ENCODE measurements at regions not wholly inside any gene's neighbourhood (a gene's known extent, or its start where the extent isn't known, plus 50 kb on each side); places are given as distances from the start of the nearest gene placed in this dataset.
A peak's percentile ranks its signal among the peaks of the same experiment; 100 is the strongest.

DNA sequence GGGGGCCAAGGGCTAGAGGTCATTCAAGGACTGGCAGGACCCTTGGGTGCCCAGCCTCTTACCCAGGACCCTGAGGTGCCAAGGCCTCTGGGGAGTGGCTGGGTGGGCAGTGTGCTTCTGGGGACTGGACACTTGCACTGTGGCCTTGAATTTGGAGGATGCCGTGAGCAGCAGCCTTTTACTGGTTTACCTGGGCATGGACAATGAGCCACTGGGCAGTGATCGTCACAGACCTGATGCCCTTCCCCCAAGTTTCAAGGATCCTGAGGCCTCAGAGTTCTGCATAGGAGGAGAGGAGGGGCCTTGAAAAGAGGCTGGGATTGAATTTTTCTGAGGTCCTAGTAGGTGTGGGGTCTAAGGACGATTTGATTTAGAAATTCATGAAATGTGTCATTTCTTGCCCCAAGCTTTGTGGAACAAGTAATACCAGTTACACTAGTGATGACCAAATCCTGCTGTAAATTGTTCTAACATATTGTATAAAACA is 146.1 kb upstream of the TPM1 start:
- H3K4me1 ChIP-seq (replicated peaks; ENCODE audit: insufficient read depth) = peaks cover 81% of the 10 kb centered on the region
- ChIA-PET POLR2A (ENCODE audit: unreplicated experiment) (interaction anchor here (0.7 kb wide), 3 partner anchors 44 to 148 kb away, joined by 7 to 40 read pairs (median 14); no protein-coding TSS in a partner anchor), CTCF (interaction anchor here (0.7 kb wide), 1 partner anchor 1065 kb away, joined by 6 read pairs; no protein-coding TSS in a partner anchor)
- H3K36me3 ChIP-seq (ENCODE audit: low read depth) = no peaks in the 10 kb centered on the region
- TF ChIP-seq CTCF (conservative IDR thresholded peaks at IDR 0.05) (no peak), EZH2 (IDR thresholded peaks at IDR 0.05; ENCODE audit: low read depth) (no peak)
- peaks cover 56% of the 10 kb centered on the region for H3F3A ChIP-seq (ENCODE audit: insufficient read depth, low read depth)
- no peaks in the 10 kb centered on the region for H3K79me2 ChIP-seq (ENCODE audit: low read depth)
- H3K9me2 ChIP-seq (ENCODE audit: insufficient read depth) = no peaks in the 10 kb centered on the region
- no peak overlapping the region for H2AFZ ChIP-seq
- peak overlapping the region; percentile 100 for H3K27ac ChIP-seq
- peak; percentile 74 to 95 for DNase-seq
- no peaks in the 10 kb centered on the region for H3K9me3 ChIP-seq (ENCODE audit: insufficient read depth, low read depth)
- H3K4me2 ChIP-seq = peak overlapping the region; percentile 79
- intact Hi-C loops (cut with micrococcal nuclease; ENCODE audit: unreplicated experiment) = loop anchor here (1.0 to 5.0 kb wide), 5 partner anchors 46 to 212 kb away; no protein-coding TSS in a partner anchor
- no peaks in the 10 kb centered on the region for H4K20me1 ChIP-seq (ENCODE audit: insufficient read depth)
- BruUV-seq (replicated peaks) = TSS peak; percentile 99
- H3K4me3 ChIP-seq = peak overlapping the region; percentile 47
- H3K27me3 ChIP-seq (ENCODE audit: insufficient read depth, low read depth) = no peaks in the 10 kb centered on the region

- BruUV-seq (replicated peaks) = no TSS peak
- intact Hi-C loops (cut with micrococcal nuclease; ENCODE audit: unreplicated experiment) = loop anchor here (1.0 to 5.0 kb wide), 8 partner anchors 40 to 212 kb away; partner anchors contain the start of gene TPM1
- Histone ChIP-seq H3K4me1 (replicated peaks; ENCODE audit: insufficient read depth) (peaks cover 81% of the 10 kb centered on the region), H3K36me3 (ENCODE audit: low read depth) (no peaks in the 10 kb centered on the region), H3K27ac (peak overlapping the region; percentile 100), H3K9me2 (ENCODE audit: insufficient read depth) (no peaks in the 10 kb centered on the region), H3K4me2 (peak overlapping the region; percentile 79), H3F3A (ENCODE audit: insufficient read depth, low read depth) (peaks cover 56% of the 10 kb centered on the region), H4K20me1 (ENCODE audit: insufficient read depth) (no peaks in the 10 kb centered on the region), H2AFZ (no peak overlapping the region), H3K27me3 (ENCODE audit: insufficient read depth, low read depth) (no peaks in the 10 kb centered on the region), H3K9me3 (ENCODE audit: insufficient read depth, low read depth) (no peaks in the 10 kb centered on the region), H3K4me3 (peak overlapping the region; percentile 47; the same call in 1 of the 2 replicates), H3K79me2 (ENCODE audit: low read depth) (no peaks in the 10 kb centered on the region)
- POLR2A ChIA-PET (ENCODE audit: unreplicated experiment) = interaction anchor here (0.7 kb wide), 4 partner anchors 43 to 151 kb away, joined by 3 to 40 read pairs (median 10); no protein-coding TSS in a partner anchor
- peak; percentile 93 to 97 for DNase-seq
- CTCF ChIA-PET = interaction anchor here (0.7 kb wide), 1 partner anchor 1065 kb away, joined by 6 read pairs; no protein-coding TSS in a partner anchor
- TF ChIP-seq EZH2 (IDR thresholded peaks at IDR 0.05; ENCODE audit: low read depth) = no peak
- no peak for TF ChIP-seq CTCF (conservative IDR thresholded peaks at IDR 0.05)
Observed at GRCh38 chr15:62896969-62897486, 145.5 kb upstream of the TPM1 start.

DNA sequence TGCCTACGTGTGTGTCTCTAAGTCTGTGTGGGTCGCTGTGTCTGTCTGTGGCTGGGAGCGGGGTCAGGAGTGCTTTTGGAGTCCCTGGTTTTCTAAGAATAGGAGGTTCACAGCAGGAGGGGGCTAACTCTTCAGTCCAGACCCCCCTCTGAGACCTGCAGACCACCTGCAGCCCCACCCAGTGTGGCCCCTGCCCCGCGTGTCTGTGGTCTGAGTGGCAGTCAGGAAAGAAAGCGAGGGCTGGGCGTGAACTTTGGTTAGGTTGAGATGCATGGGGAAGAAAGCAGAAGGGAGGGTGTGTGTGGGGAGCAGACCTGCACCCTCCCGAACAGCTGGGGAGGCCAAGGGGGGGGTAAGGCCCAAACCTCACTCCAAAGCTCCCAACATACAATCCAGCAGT is 144.9 kb upstream of the TPM1 start:
- Histone ChIP-seq H4K20me1 (ENCODE audit: insufficient read depth) (no peaks in the 10 kb centered on the region), H3K27ac (peak overlapping the region; percentile 100), H3K79me2 (ENCODE audit: low read depth) (no peaks in the 10 kb centered on the region), H3K27me3 (ENCODE audit: insufficient read depth, low read depth) (no peaks in the 10 kb centered on the region), H3K36me3 (ENCODE audit: low read depth) (no peaks in the 10 kb centered on the region), H3K4me1 (replicated peaks; ENCODE audit: insufficient read depth) (peaks cover 77% of the 10 kb centered on the region), H3F3A (ENCODE audit: insufficient read depth, low read depth) (peaks cover 56% of the 10 kb centered on the region), H3K9me3 (ENCODE audit: insufficient read depth, low read depth) (no peaks in the 10 kb centered on the region), H3K4me3 (peak overlapping the region; percentile 46; the same call in 1 of the 2 replicates), H3K9me2 (ENCODE audit: insufficient read depth) (no peaks in the 10 kb centered on the region), H2AFZ (no peak overlapping the region), H3K4me2 (peak overlapping the region; percentile 79)
- DNase-seq = no peak
- CTCF ChIA-PET = no interaction called here
- TF ChIP-seq CTCF (conservative IDR thresholded peaks at IDR 0.05) = no peak
- TF ChIP-seq EZH2 (IDR thresholded peaks at IDR 0.05; ENCODE audit: low read depth) = no peak
- intact Hi-C loops (cut with micrococcal nuclease; ENCODE audit: unreplicated experiment) = loop anchor here (1.0 to 5.0 kb wide), 6 partner anchors 40 to 211 kb away; partner anchors contain the start of gene TPM1
- TSS peak; percentile 94 for BruUV-seq (replicated peaks)
- POLR2A ChIA-PET (ENCODE audit: unreplicated experiment) = interaction anchor here (0.7 kb wide), 1 partner anchor 150 kb away, joined by 3 read pairs; no protein-coding TSS in a partner anchor
